HG03457 (cell line): ENCODE measurements at regions not wholly inside any gene's neighbourhood (a gene's known extent, or its start where the extent isn't known, plus 50 kb on each side); places are given as distances from the start of the nearest gene placed in this dataset.
"Not testable (repeated sequence)": the region's sequence is repeated elsewhere in the genome, so short reads cannot be mapped to it uniquely, and the experiment has no call there.

ENCODE experiments used
- ATAC-seq: cut with Tn5 transposase; IDR thresholded peaks from one replicate; pipeline ENCODE4 v1.9.1; 2021; ENCODE audit warnings: moderate number of reproducible peaks; ENCODE audit not compliant: unreplicated experiment

- ATAC-seq, result no peak
These were observed 132.7 kb upstream of the CADM1 start for GRCh38 chr11:115636753-115637527.

GRCh38 chr11:115633977-115634376 is 129.8 kb upstream of the CADM1 start:
- not testable (repeated sequence) for ATAC-seq

DNA sequence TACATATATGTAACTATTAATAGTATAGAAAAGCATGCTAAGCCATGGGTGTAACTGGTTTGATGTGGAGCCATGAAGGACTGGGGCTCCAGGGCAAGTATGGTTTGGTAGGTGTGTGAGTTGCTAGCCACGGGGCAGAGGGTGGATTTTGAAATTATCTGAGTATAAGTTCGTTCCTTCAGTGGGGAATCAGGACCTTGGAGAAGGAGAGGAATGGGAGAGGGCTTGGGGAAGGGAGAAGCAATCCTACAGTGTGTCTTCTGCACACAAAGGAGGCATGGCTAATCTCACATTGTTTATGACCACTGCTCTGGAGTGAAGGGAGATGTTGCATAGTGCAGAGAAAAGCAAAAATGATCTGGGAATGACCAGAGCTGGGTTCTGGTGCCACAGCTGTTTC is 127.8 kb upstream of the CADM1 start:
- ATAC-seq, result no peak

DNA sequence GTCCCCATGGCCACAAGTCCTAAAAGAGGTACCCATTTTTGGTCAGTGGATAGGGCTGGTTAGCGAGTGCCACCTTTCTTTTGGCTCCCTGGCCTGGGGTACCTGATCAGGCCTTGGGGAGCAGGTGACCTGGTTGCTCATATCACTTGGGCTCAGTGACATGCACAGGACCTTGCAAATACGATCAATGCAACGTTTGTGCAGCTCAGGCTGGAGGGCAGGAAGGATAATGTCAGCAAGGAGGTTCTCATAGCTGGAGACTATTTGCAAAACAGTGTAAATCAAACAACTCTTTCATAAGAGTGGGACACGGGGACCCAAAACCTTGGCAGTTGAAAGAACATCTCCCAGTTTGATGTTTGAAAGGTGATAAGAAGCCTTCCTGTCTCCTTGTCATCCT is 127.4 kb upstream of the CADM1 start:
- ATAC-seq, result no peak

- ATAC-seq, result no peak
These were observed 126.0 kb upstream of the CADM1 start for GRCh38 chr11:115630214-115630613.

- ATAC-seq, result no peak
These were observed 125.3 kb upstream of the CADM1 start for GRCh38 chr11:115629456-115630015.

DNA sequence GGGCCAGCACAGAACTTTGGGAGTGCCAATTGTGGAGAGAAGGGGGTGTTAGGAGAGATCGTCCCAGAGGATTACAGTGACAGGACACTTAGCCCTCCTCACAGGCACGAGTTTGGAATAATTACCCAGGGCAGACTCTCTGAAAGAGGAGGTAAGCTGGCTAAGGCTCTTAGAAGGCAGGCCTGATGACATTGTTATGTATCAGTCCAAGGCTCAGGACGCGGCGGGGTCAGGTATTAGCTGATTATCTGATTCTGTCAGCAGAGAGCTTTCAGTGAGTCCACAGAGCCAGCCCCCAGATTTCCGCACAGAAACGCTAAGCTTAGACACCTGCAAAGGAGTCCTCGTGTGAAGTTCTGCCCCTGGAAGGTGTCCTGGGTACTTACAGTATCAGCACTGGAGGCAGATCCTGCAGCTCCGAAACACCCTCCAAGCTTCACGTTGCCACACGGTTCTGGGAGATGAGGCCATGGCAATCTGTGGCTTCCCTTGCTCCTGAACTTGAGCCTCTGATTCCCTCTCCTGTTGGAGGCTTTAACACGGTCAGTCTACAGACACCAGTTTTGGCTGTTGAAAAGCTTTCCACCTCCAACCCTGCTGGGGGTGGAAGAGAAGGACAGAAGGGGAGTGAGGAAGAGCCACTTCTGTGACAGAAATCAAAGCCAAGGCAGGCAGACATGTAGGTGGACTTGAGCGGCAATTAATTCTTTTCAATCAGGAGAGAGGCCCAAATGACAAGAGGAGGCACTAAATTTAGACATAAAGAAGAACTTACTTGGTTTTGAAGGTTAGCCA is 123.6 kb upstream of the CADM1 start:
- ATAC-seq, result no peak

- no peak for ATAC-seq
These were observed 122.9 kb upstream of the CADM1 start for GRCh38 chr11:115627071-115627470.

DNA sequence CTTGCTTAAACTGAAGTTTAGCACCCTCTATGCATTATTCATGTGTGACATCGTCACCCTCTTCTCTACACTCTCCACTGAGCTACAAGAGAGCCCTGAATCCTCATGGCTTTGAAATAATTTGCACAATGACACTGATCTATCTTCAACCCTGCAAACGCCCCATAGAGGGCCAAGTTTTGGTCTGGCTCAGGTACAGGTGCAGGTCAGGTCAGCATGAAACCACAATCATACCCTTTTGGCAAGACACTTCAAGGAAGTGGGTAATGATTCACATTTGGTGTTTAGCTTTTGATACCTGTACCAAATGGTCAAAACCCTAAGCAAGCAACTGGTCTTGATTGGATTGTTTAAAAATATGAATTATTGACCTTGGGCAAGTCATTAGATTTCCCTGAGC is 122.2 kb upstream of the CADM1 start:
- ATAC-seq, result no peak

DNA sequence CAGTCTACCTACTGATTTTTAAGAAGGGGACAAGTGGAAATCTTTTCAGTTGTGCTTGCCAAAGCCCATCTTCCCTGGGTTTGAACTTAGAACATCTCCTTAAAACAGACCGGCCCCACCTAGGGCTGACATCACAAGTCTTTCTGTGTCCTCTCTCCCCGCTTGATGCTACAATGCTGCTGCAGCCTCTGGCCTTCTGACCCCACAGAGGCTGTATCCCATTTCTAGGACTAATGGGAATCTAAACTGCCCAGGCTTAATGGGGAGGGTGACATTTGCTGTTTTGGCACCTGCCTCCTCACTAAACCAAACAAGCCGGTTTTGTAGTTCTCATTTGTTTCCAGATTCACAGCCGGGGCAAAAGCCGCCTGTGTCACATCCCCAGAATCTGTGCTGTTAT is 121.3 kb upstream of the CADM1 start:
- no peak for ATAC-seq

GRCh38 chr11:115624065-115624464 is 119.8 kb upstream of the CADM1 start:
- no peak for ATAC-seq

GRCh38 chr11:115623021-115623451 is 118.8 kb upstream of the CADM1 start:
- ATAC-seq, result no peak

DNA sequence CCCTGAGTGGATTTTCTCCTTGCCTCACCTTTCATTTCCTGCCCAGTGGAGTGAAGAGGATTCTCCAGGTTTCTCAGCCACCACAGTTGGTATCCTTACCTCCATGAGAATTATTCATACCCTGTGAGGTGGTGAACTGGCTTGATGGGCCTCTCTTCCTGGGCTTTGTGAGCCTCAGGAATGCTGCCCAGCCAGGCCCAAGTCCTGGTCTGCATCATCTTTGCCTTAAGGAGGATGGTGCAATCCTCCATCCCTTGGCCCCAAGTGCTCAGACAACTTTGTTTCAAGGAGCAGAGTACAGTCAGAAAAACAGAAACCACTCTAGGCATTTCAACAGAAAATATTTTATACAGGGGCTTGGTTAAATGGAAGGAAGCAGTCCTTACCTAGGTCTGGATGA is 114.2 kb upstream of the CADM1 start:
- no peak for ATAC-seq

- no peak for ATAC-seq
These were observed 113.6 kb upstream of the CADM1 start for GRCh38 chr11:115617767-115618166.

GRCh38 chr11:115616971-115617370 is 112.8 kb upstream of the CADM1 start:
- no peak for ATAC-seq

- no peak for ATAC-seq
These were observed 109.9 kb upstream of the CADM1 start for GRCh38 chr11:115613986-115614632.

GRCh38 chr11:115613004-115613403 is 108.8 kb upstream of the CADM1 start:
- no peak for ATAC-seq

GRCh38 chr11:115612046-115612730 is 108.0 kb upstream of the CADM1 start:
- no peak for ATAC-seq

- no peak for ATAC-seq
These were observed 107.1 kb upstream of the CADM1 start for GRCh38 chr11:115611343-115611742.

- ATAC-seq, result no peak
These were observed 106.7 kb upstream of the CADM1 start for GRCh38 chr11:115610908-115611307.

DNA sequence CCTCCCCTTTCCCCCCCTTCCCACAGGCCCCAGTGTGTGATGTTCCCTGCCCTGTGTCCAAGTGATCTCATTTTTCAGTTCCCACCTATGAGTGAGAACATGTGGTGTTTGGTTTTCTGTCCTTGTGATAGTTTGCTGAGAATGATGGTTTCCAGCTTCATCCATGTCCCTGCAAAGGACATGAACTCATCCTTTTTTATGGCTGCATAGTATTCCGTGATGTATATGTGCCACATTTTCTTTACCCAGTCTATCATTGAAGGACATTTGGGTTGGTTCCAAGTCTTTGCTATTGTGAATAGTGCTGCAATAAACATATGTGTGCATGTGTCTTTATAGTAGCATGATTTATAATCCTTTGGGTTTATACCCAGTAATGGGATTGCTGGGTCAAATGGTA is 106.0 kb upstream of the CADM1 start:
- ATAC-seq, result not testable (repeated sequence)
